Mucosa of descending colon (tissue), 3 donors: ENCODE measurements at regions not wholly inside any gene's neighbourhood (a gene's known extent, or its start where the extent isn't known, plus 50 kb on each side); places are given as distances from the start of the nearest gene placed in this dataset.

Experiments
- ATAC-seq: fragments of 200-7000 bp; cut with Tn5 transposase; one replicate; pipeline ENCODE4 v1.9.1; 2020; ENCODE audit warnings: mild to moderate bottlenecking, moderate library complexity
- DNase-seq, 3 donors: peaks; one replicate each; pipeline ENCODE4 v3.0.0-alpha.2; 2020
- H3K36me3 ChIP-seq: fragments of 200-600 bp; one replicate; pipeline ENCODE4 v1.8.0; 2021; ENCODE audit warnings: low read depth, mild to moderate bottlenecking
- H3K4me1 ChIP-seq: fragments of 200-600 bp; one replicate; pipeline ENCODE4 v1.8.0; 2021; ENCODE audit warnings: low read depth, mild to moderate bottlenecking
- H3K4me3 ChIP-seq: fragments of 200-600 bp; one replicate; pipeline ENCODE4 v1.8.0; 2021; ENCODE audit warnings: mild to moderate bottlenecking
- H3K9me3 ChIP-seq: fragments of 200-600 bp; one replicate; pipeline ENCODE4 v1.8.0; 2021; ENCODE audit warnings: mild to moderate bottlenecking
- intact Hi-C, 2 donors: fragments of 100-400 bp; cut with DNase I in 1 of 2; cut with micrococcal nuclease in 1 of 2; formaldehyde crosslinking; loops; one replicate each; pipeline versions ENCODE4 v1.11.0 to v1.11.1; 2022; cut with DNase I, micrococcal nuclease
- TF ChIP-seq, protein P1 (sequence below): fragments of 200-600 bp; IDR thresholded peaks from one replicate; pipeline ENCODE4 v1.8.0; 2022; ENCODE audit warnings: antibody characterized with exemption, mild to moderate bottlenecking
- donor health status: DM: no; HTN: no; CAD: no; lungs with moderate emphysema.
- donor health status: DM: no; HTN: no; CAD: no.
- donor health status: DM: no; HTN: yes; CAD: no.

DNA sequence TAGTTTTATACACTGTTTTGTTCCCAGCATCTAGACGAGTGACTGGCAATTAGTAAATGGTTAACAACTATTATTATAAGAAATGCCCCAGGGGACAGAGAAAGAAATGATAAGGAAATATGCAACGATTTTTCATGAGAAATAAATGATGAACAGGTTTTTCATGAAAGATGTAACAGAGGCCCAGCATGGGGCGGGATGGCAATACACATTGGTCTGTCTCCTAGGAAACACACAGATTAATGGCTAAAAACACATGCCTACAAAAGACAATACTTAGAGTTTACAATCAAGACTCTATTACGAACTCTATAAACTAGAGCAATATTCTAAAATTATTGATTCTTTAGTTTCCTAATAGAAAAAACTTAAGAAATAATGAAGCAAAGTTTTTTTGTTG, 441.5 kb upstream of the CDH9 start:
- intact Hi-C loops: no loop called here
- no peak for DNase-seq
- Histone ChIP-seq H3K9me3 (peaks cover 63% of the 10 kb centered on the region), H3K4me1 (no peaks in the 10 kb centered on the region), H3K4me3 (no peak overlapping the region), H3K36me3 (no peaks in the 10 kb centered on the region)
- TF ChIP-seq, protein P1, sequence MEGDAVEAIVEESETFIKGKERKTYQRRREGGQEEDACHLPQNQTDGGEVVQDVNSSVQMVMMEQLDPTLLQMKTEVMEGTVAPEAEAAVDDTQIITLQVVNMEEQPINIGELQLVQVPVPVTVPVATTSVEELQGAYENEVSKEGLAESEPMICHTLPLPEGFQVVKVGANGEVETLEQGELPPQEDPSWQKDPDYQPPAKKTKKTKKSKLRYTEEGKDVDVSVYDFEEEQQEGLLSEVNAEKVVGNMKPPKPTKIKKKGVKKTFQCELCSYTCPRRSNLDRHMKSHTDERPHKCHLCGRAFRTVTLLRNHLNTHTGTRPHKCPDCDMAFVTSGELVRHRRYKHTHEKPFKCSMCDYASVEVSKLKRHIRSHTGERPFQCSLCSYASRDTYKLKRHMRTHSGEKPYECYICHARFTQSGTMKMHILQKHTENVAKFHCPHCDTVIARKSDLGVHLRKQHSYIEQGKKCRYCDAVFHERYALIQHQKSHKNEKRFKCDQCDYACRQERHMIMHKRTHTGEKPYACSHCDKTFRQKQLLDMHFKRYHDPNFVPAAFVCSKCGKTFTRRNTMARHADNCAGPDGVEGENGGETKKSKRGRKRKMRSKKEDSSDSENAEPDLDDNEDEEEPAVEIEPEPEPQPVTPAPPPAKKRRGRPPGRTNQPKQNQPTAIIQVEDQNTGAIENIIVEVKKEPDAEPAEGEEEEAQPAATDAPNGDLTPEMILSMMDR: no peak
- ATAC-seq: no peak

DNA sequence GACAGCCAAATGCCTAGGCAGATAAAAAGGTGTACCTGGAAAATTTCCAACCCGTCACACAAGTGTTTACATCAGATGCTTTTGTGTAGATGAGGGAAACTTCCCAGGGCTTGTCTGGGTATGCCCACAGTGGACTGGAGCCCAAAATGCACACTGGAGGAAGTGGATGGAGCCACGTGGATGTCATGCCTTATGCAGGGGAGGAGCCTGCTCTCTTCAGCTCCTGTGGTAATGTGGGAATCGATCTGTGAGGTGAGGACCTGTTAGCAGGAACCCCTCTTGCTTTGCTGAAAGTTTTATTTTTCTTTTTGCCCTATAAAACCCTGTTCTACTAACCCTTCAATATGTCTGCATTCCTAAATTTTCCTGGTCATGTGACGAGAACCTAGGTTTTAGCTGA, 439.2 kb upstream of the CDH9 start:
- DNase-seq (no peak), ATAC-seq (no peak)
- H3K9me3 ChIP-seq: peaks cover 77% of the 10 kb centered on the region
- no peak overlapping the region for H3K4me3 ChIP-seq
- intact Hi-C loops: no loop called here
- TF ChIP-seq, protein P1: no peak
- H3K4me1 ChIP-seq: no peaks in the 10 kb centered on the region
- H3K36me3 ChIP-seq: no peaks in the 10 kb centered on the region

DNA sequence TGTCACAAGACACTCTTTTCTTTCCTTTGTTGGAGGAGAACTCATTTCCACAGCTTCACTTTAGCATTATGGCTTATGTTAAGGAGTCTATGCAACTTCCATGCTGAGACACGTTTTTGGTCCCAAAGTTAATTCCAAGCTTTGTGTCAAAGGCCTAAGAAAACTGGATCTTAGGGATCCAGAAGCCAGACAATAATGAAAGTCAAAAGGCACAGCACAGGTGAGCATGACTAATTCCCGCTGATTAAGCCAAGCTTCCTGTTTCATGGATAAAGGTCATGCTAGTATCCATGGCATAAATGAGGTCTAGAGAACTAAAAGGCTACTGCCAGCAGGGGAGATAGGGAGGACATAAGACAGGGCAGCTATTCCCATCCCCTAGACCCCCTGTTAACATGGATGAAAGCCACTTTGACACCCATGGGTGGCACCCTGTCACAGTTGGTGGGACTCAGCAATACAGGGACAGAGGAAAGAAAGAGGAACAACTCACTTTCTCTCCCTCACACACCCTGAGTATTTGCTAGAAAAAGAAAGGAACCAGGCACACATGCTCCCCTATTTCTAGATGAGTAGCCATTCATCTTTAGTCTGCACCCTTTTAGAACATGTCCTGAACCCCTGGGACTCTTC, 438.1 kb upstream of the CDH9 start:
- intact Hi-C loops: no loop called here
- no peaks in the 10 kb centered on the region for H3K36me3 ChIP-seq
- TF ChIP-seq, protein P1: no peak
- DNase-seq (no peak), ATAC-seq (no peak)
- peaks cover 77% of the 10 kb centered on the region for H3K9me3 ChIP-seq
- no peaks in the 10 kb centered on the region for H3K4me1 ChIP-seq
- H3K4me3 ChIP-seq: no peak overlapping the region

DNA sequence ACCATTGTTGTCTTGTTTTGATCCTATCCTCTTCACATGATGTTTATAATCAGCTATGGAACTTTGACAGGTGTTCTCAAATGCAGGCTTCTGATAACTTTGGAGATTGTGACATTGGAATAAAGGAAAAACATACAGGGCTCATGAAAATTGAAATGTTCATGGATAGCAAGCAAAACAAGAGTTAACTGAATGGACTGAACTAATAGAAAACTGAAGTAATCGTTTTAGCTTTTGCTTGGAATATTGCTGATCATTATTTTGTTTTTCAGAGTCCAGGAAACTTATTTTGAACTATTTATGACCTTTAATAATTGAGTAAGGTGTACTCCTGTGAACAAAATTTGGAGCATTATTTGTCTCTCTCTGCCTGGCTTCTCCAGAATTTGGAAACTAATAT, 436.7 kb upstream of the CDH9 start:
- H3K4me3 ChIP-seq: no peak overlapping the region
- H3K4me1 ChIP-seq: no peaks in the 10 kb centered on the region
- intact Hi-C loops: no loop called here
- TF ChIP-seq, protein P1: no peak
- ATAC-seq (no peak), DNase-seq (no peak)
- H3K36me3 ChIP-seq: no peaks in the 10 kb centered on the region
- peaks cover 73% of the 10 kb centered on the region for H3K9me3 ChIP-seq

DNA sequence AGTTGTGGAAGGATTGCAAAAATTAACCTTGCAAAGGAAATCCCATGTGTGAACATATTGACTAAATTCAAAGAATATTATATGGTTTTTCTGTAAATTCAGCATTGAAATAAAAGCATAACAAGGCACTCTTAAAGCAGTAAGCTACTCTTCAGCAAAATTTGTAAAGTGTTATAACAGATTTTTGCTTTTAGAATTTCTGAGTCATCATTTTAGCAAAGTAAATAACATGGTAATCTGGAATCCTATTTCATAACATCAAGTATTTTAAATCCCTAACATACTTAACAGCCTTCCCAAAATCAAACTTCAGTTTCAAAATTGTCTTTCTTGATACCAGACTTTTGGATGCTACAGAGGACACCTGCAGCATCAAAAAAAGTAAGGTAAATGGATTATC, 436.0 kb upstream of the CDH9 start:
- no peaks in the 10 kb centered on the region for H3K36me3 ChIP-seq
- TF ChIP-seq, protein P1: no peak

DNA sequence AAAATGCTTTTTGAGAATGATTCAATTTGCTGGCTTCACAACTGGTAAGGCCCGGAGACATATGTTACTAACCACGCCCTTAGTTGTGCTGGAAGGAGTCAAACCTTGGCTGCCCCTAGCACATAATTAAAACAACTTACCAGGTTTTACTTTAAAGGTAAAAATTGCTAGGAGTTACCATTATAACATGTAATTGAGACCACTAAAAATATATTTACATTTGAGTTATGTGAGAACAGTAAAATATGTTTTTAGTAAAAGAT, 435.6 kb upstream of the CDH9 start:
- TF ChIP-seq, protein P1: no peak
- no peaks in the 10 kb centered on the region for H3K4me1 ChIP-seq
- H3K4me3 ChIP-seq: no peak overlapping the region
- H3K36me3 ChIP-seq: no peaks in the 10 kb centered on the region
- ATAC-seq (no peak), DNase-seq (no peak)
- H3K9me3 ChIP-seq: peaks cover 65% of the 10 kb centered on the region
- intact Hi-C loops: no loop called here

More for the DNA sequence above, 436.0 kb upstream of the CDH9 start:
- no peak for ATAC-seq
- Histone ChIP-seq H3K4me3 (no peak overlapping the region), H3K9me3 (peaks cover 66% of the 10 kb centered on the region), H3K4me1 (no peaks in the 10 kb centered on the region)
- DNase-seq: no peak
- intact Hi-C loops: no loop called here
